ENCODE measurements at regions not wholly inside any gene's neighbourhood (a gene's known extent, or its start where the extent isn't known, plus 50 kb on each side); places are given as distances from the start of the nearest gene placed in this dataset.
A peak's percentile ranks its signal among the peaks of the same experiment; 100 is the strongest.
"Not testable (repeated sequence)": the region's sequence is repeated elsewhere in the genome, so short reads cannot be mapped to it uniquely, and the experiment has no call there.

DNA sequence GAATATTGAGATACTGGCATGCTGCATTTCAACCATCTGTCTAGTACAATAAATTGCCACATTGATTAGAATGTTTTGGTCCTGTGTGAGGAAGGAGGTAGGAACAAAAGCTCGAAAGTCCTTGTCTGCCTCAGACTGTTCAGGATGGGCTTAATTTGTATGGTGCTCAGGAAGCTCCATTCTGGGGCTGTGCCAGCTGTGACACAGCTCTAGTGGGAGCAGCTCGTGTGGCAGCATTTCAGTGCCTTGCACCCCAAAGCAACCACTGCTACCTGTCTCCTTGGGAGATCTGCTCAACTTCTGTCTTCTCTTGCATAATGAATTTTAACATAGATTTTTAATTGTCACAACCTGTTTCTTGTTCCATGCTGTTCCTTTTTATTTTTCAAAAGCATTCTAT is 144.4 kb upstream of the THUMPD2 start:
- DNase-seq = no peak

DNA sequence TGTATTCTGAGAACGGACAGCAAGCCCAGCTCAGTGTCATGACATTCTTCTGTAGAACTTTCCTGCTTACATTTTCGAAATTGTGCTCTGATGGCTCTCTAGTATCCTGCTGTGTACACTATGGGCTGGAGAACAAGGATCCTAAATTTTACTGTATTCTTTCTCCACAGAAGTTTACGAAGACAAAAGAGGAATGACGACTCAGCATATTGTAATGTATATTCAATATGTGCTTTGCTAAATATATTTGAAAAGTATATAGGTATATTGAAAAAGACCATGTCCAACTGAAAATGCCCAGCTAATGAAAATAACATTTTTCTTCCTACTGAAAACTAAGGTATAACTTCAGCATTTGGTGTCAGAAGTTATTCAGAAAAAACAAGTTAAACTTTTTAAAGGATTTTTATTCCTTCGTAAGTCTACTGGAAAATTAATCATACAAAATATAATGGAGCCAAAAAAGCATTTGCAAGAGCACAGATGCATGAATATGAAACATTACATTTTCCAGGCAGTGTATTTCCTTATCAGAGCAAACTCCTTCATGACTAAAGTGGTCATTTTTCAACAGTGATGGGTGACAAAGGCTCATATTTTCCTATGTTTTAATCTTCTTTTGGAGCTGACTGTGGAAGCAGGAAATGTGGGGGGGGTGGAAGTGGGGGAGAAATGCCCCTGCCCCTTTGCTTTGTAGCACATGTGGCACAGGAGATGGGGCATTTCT is 143.8 kb upstream of the THUMPD2 start:
- no peak for DNase-seq

DNA sequence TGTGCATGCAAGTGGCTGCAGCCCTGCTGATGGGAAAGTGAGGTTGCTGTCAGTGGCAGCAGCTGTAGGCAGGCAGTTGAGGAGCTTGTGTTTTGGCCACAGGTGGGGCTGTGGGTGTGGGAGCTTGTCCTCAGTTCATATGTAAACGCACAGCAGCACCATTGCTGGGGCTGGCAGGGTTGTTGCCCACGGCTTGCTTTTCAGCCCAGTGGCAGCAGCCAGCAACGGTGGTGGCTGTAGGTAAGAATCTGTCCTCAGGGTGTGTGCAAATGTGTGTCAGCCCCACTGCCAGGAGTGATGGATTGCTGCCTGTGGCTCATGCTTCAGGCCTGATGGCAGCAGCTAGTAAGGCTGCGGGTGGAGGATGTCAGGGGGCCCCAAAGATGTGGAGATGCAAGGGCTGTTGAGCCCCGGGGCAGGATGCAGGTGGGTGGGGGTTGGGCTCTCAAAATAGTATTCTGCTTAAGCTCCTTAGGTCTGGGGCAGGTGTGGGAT is 141.3 kb upstream of the THUMPD2 start:
- no peak for DNase-seq

DNA sequence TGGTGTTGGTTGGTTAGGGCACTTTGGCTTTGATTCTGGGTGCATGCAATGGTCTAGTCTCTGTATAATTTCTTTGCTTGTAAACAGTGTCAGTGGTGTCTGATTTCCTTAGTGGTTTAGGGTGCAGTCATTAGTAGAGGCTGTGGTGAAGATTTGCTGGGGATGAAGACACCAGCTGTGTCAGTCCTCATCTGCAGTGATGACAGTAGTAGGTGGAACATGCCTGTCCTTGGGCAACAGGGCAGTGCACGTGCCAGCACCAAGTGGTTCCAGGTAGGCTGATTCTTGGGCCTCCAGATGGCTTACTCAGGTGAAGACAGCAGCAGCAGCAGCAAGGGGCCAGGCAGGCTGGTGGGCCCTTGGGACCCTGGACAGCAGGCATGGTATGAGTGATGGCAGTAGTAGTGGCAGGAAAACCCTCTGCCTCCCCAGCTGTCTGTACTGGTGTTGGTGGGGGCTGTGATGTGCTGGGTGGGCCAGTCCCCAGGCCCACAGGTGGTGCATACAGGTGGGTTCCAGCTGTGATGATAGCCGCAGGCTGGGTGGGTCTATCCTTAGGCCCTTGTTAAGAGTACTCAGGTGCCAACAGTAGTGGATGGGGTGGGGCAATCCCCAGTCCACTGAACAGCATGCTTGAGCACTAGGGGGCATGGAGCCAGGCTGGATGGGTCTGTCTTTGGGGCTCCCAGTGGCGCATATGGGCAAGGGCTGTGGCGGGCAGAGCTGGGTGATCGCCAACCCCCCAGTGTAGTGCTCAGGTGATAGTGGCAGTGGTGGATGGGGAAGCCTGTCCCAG is 140.7 kb upstream of the THUMPD2 start:
- DNase-seq = no peak

DNA sequence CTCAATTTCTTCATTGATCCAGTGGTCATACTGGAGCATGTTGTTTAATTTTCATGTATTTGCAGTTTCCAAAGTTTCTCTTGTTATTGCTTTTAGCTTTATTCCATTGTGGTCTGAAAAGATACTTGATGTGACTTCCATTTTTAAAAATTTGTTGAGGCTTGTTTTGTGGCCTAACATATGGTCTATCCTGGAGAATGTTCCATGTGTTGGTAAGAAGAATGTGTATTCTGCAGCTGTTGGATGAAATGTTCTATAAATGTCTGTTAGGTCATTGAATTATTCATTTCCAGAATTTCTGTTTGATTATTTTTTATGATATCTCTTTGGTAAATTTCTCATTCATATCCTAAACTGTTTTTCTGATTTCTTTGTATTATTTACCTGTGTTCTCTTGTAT is 139.8 kb upstream of the THUMPD2 start:
- no peak for DNase-seq

DNA sequence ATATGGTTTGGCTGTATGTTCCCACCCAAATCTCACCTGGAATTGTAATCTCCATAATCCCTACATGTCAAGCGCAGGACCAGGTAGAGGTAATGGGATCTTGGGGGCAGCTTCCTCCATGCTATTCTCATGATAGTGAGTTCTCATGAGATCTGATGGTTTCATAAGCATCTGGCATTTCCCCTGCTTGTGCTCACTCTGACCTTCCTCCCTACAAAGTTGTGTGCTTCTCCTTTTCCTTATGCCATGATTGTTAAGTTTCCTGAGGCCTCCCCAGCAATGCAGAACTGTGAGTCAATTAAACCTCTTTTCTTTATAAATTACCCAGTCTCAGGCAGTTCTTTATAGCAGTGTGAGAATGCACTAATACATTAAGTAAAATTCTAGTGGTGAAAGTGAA is 138.3 kb upstream of the THUMPD2 start:
- not testable (repeated sequence) for DNase-seq

DNA sequence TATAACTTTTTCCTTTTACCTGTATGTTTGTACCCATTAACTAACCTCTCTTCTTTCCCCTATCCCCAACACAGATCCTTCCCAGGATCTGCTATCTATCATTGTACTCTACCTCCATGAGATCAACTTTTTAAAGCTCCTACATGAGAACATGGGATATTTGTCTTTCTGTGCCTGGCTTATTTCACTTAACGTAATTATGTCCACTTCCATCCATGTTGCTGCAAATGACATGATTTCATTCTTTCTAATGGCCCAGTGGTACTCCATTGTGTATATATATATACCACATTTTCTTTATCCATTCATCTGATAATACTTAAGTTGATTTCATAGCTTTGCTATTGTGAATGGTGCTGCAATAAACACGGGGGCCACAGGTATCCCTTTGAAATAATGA is 135.9 kb upstream of the THUMPD2 start:
- no peak for DNase-seq

DNA sequence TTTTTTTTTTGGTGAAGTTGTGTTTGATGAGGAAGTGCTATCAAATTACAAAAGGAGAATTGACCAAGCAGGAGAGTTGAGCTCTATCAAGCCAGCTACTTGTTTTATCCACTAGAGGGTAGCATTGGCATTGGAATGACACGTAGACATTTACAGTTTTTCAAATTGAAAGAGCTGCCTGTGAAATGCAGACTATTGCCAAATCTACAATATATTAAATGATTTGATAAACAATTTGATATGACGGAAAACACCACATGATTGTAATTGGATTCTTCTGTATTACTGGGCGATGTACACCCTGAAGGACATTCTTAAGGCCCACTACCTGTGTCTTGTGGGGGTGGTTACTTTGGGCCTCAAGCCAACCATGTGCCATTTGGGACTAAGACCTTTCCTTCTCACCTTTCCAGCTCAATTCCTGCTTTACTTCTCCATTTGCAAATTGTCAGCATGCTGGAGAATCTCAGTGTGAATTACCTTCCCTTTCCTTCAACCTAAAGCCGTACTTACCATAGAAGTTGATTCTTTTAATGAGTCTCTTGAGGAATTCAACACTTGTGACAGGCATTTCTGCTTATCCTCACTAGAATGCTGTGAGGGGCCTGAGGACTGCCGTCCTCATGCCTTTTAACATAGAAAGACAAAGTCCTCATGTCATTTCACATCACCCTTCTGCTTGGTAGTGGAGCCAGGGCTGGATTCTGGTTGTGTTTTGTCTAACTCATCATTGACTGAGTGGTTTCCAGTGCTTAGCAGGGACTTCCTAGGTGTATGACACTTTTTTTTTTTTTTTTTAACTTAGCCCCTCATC is 134.8 kb upstream of the THUMPD2 start:
- DNase-seq = peak in 2 of 6 experiments; percentile 17 to 20

DNA sequence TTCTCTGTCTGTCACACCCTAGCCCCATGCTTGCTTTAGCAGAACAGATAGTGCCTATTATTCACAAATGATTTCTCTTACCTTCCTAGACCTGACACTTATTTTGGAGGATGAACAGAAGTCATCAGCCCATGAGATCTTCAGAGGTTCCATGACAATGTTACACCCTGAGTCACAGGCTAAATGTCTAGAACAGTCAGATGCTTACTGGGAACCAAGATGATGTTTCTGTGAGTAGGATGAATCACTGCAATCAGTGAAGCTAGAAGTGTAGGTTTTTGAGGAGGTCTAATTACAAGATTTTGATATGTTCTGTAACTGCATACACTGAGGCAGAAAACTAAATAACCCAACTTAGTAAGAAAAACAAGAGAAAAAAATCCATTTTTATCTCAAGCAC is 123.0 kb upstream of the THUMPD2 start:
- DNase-seq = no peak

DNA sequence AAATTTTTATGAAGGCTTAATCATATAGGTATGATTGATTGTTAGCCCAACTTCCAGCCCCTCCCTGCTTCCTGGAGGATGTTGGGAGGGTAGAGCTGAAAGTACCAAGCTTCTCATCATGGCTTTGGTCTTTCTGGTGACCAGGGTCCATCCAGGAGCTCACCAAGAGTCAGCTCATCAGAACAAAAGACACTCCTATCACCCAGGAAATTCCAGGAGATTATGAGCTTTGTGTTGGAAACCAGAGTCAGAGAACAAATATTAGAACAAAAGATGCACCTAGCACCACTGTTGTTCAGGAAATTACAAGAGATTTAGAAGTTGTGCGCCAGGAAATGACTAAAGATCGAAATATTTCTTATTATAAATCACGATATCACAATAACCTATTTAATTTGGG is 119.9 kb upstream of the THUMPD2 start:
- no peak for DNase-seq

DNA sequence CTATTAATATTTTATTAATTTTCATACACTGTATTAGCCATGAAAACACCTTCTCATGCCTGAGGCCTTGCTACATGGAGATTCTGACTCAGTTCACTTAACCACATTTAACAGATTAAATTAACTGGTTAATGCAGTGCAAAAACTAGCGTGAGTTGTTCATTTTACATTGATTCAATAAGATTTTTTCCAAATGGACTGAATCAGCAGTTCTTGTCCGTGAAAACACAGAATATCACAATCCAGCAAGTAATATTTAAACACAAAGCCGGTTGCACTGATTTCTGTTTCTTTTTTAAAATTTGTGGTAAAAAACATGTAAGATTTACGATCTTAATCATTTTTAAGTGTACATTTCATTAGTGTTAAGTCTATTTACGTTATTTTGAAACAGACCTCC is 118.2 kb upstream of the THUMPD2 start:
- no peak for DNase-seq

DNA sequence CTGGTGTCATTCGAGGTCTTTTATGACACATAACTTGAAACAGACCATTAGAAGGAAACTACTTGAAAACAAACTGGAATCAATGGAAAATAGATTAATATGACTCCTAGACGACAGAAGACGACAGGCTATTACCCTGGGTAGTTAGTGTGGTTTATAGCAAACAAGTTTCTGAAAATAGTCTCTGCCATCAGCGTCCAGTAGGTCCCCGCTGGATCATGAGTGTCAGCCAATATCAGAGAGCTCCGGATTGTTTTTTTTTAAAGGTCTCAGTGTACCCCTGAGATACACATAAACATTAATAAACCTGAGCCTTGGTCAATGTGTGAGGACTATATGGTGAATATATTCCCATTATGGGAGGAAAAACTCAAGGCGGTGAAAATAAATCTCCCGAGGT is 115.0 kb upstream of the THUMPD2 start:
- DNase-seq = no peak

DNA sequence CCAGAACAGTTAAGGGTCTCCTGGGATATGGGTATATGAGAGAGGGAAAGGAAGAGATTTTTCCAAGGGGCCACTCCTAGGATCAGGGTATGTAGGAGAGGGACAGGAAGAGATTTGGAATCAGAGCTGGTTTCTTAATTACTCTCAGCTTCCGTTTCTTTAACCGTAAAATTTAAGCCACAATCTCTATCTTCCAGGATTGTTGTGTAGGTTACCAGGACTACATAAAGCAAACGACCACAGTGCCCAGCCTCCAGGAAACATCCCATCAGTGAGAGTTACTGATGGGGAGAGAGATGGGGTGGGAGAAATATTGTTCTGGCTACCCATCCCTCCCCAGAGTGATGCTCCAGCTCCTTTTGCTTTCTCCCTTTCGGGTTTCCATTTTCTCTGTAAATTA is 114.6 kb upstream of the THUMPD2 start:
- no peak for DNase-seq

DNA sequence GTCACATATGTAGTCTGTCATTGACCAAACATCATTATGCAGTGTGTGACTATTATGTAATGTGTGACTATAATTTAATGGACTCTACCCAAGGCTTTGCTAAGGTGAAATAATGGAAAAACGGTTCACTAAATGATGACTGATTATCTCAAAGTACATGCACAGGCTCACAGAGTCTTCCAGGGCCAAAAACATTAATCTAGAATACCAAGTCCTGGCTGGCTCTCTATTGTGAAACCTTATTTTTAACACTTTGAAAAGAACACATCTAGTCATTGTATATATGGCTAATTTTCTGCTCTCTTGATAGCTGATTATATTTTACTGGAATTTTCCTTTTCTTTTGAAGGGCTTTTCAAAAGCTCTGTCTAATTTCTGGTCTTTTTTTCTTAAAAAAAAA is 102.9 kb upstream of the THUMPD2 start:
- DNase-seq = no peak

DNA sequence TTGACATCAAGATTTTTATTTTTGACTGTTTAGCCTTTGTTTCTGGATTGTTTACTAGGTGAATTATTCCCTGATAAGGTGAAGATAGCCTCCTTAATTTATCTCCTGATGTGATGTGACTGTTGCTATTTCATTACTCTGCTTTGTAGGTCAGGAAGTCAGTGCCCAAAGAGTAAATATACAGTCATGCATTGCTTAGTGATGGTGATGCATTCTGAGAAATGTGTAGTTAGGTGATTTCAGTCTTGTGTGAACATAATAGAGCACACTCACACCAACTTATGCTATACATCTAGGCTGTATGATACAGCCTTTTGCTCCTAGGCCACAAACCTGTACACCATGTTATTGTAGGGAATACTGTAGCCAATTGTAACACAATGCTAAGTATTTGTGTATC is 102.4 kb upstream of the THUMPD2 start:
- no peak for DNase-seq

DNA sequence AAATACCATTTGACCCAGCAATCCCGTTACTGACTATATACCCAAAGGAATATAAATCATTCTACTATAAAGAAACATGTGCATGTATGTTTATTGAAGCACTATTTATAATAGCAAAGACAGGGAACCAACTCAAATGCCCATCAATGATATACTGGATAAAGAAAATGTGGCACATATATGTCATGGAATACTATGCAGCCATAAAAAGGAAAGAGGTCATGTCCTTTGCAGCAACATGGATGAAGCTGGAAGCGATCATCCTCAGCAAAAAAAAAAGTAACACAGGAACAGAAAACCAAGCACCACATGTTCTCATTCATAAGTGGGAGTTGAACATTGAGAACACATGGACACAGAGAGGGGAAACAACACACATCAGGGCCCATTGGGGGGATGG is 99.9 kb upstream of the THUMPD2 start:
- not testable (repeated sequence) for DNase-seq

DNA sequence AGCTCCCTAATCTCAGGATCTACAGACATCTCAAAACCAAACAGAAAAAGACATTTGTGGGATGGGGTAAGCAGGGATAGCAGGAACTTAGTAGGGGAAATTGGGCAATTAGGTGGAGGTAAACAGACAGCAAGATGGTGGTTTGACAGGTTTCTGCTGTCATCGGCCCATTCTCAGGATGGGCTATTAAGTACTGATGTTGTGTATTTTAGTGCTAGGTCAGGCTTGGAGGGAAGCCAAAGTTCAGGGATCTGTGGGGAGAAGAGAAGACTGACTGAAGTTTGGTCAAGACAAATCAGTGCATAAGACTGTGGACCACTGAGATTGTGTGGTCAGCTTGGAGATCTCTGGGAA is 96.8 kb upstream of the THUMPD2 start:
- no peak for DNase-seq

DNA sequence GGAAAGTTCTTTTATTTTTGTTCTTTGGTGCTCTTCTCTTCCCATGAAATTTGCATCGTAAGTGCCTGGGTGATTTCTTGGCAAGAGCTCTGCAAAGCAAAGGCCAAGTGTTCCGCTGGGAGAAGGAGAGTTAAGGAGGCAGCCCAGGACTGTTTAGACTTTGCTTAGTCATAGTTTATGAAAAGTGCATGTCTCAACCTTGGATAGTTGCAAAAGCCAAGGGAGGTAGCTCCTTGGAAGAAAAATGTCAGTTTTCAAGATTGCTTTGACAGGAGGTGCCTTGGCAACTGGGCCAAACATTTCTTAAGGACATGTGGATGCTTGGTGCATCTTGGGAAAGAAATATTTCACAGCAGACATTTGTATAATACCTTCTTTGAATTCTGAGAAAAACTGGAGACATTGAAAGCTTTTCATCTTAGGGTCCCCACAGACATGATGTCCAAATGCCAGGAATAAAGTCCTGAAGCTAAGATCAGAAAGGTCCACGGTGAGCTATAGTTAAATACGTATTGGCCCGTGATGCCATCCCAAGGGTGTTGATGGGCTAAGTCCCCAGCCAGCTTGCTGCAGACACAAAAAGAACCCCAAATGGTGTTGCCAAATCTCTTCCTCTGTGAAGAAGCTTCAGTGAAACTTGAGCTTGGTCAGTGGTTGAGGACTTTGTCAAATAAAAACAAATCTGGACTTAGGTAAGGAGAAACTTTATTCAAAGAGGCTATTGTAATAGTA is 96.3 kb upstream of the THUMPD2 start:
- DNase-seq = no peak

DNA sequence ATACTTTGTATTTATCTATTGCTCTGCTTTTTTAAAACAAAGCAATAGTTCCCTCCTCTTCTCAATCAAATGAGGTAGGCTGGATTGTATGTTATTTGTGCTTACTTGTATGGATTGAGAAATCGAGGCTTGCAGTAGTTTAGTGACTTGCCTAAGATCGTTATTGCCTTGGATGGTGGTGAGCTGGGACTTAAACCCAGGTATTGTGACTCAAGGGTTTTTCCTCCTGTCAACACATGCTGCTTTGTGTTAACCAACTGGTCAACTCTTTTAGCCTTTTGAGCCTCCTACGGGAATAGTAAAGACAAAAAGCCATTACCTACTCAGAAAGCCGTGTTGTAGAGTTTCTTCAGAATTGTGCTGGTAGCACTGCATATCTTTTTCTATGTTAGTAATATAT is 95.2 kb upstream of the THUMPD2 start:
- no peak for DNase-seq

DNA sequence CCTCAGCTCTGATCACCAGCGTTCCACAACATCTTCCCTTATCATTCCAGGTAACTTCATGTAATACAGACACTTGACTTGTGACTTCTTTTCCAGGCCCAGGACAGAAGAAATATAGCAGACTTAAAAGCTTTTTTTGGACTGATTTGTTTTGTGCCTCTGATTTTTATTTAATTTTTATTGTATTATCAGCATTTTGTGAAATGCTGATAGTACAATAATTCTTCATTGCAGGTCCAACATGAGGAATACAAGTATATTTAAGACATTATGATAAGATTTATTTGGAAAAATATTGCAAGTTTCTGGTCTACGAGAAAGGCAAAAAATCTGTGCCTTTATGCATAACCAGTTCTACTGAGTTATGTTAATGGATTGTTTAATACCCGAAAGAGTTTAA is 94.5 kb upstream of the THUMPD2 start:
- no peak for DNase-seq

DNA sequence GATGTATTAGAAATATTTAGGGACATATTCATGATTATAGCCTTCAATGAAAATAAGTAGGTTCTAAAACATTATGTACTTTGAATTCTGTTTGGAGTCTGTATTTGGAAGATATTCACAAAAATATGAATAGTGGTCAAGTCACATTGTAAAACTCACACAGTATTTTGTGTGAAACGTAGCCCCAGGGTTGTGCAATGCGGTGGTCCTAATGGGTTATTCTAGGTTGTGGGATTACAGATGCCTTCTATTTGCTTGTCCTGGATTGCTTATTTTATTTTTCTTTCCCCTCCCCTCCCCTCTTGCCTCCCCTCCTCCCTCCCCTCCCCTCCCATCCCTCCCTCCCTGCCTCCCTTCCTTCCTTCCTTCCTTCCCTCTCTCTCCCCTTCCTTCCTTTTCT is 93.7 kb upstream of the THUMPD2 start:
- DNase-seq = no peak

DNA sequence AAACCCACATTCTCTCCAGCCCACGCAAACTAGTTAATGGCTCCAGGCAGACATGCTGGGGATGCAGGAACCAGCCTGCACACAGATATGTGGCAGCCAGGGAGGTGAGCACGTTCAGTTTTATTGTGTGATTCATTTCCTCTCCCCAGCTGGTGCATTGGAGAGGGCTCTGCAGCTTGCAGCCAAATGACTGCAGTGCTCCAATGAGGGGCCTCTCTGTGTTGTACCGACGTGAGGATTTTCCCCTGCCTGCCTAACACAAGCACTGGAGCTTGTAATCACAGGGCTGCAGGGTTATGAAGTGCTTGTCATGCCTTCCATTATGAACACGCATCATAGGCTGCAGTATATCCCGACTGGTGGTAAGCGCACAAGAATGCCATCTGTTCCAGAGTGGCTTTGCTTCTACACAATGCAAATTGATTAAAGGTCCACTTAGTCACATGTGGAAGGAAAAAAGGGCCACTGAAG is 92.3 kb upstream of the THUMPD2 start:
- no peak for DNase-seq

DNA sequence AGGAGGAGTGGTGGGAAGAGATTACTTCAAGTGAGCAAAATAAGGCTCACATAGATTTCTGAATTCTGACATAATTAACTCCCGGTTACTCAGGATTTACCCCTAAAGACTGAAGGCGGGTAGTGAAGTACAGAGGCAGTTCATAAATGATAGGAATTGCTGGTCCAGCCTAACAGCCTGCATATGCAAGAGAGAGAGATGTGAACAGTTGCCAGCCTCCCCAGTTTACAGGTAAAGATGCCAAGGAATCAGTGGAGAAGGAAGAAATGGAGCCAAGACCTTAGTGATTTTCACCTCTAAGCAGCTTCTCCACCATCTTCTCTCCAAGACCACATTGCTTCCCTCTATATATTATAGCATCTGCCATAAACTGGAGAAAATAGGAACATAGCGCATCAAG is 91.8 kb upstream of the THUMPD2 start:
- DNase-seq = no peak

All from stimulated activated naive CD4-positive, alpha-beta T cell (primary cell).